OCI-LY7 (cell line): ENCODE measurements at regions not wholly inside any gene's neighbourhood (a gene's known extent, or its start where the extent isn't known, plus 50 kb on each side); places are given as distances from the start of the nearest gene placed in this dataset.
A peak's percentile ranks its signal among the peaks of the same experiment; 100 is the strongest.

Experiments
- BruUV-seq: library from RNA; stranded (reverse); fragments of 400-500 nt; replicated peaks from 2 replicates; lab custom pipeline; 2021; lab: Mats Ljungman, UMichigan
- CTCF ChIA-PET: fragments of 300-600 bp; sonication (Branson Sonifier 250); formaldehyde crosslinking; loops from one replicate; lab custom pipeline; 2022; ENCODE audit warnings: antibody characterized with exemption; ENCODE audit not compliant: unreplicated experiment; lab: Charles Lee
- POLR2A ChIA-PET: fragments of 300-600 bp; sonication (Branson Sonifier 250); formaldehyde crosslinking; loops from one replicate; lab custom pipeline; 2022; ENCODE audit warnings: antibody characterized with exemption; lab: Charles Lee
- DNase-seq: peaks from one replicate; pipeline ENCODE4 v3.0.0-alpha.2; 2015; ENCODE audit warnings: low spot score
- H2AFZ ChIP-seq: fragments of 200-600 bp; sonication (generic), shearing (Covaris generic); 2 replicates; pipeline ENCODE4 v1.6.1; 2014; ENCODE audit warnings: mild to moderate bottlenecking, antibody characterized with exemption, low read length, moderate library complexity
- H3K27ac ChIP-seq: fragments of 200-600 bp; sonication (generic); 2 replicates; pipeline ENCODE4 v1.5.1; 2014; ENCODE audit warnings: mixed run types, low read depth, mild to moderate bottlenecking, moderate library complexity, low read length, inconsistent platforms; ENCODE audit not compliant: poor library complexity, severe bottlenecking
- H3K36me3 ChIP-seq: fragments of 200-600 bp; sonication (generic); 2 replicates; pipeline ENCODE4 v1.6.1; 2014; ENCODE audit warnings: mild to moderate bottlenecking, antibody characterized with exemption, low read length, moderate library complexity, mixed read lengths; ENCODE audit not compliant: insufficient read depth
- H3K4me1 ChIP-seq: fragments of 200-600 bp; sonication (generic); 2 replicates; pipeline ENCODE4 v1.5.1; 2014; ENCODE audit warnings: mild to moderate bottlenecking, low read length; ENCODE audit not compliant: insufficient read depth, poor library complexity, severe bottlenecking
- H3K4me2 ChIP-seq: fragments of 200-600 bp; sonication (generic); 2 replicates; pipeline ENCODE4 v1.6.1; 2014; ENCODE audit warnings: mild to moderate bottlenecking, low read length
- H3K4me3 ChIP-seq: fragments of 200-600 bp; sonication (generic); 2 replicates; pipeline ENCODE4 v1.5.1; 2014; ENCODE audit warnings: mild to moderate bottlenecking, low read depth, low read length; ENCODE audit not compliant: poor library complexity, severe bottlenecking
- H3K79me2 ChIP-seq: fragments of 200-600 bp; sonication (generic); 2 replicates; pipeline ENCODE4 v1.6.1; 2016; ENCODE audit warnings: low read depth, mild to moderate bottlenecking, low read length, moderate library complexity, mixed read lengths; ENCODE audit not compliant: insufficient read depth
- H3K9me2 ChIP-seq: fragments of 200-600 bp; sonication (generic); 2 replicates; pipeline ENCODE4 v1.6.1; 2016; ENCODE audit warnings: mild to moderate bottlenecking, low read length, mixed read lengths; ENCODE audit not compliant: insufficient read depth
- H3K9me3 ChIP-seq: fragments of 200-600 bp; sonication (generic); 2 replicates; pipeline ENCODE4 v1.6.1; 2014; ENCODE audit warnings: mild to moderate bottlenecking, mixed run types, low read length, mixed read lengths
- H4K20me1 ChIP-seq: fragments of 200-600 bp; sonication (generic); 2 replicates; pipeline ENCODE4 v1.6.1; 2014; ENCODE audit warnings: mild to moderate bottlenecking, antibody characterized with exemption, low read length, moderate library complexity, mixed read lengths; ENCODE audit not compliant: insufficient read depth
- EZH2phosphoT487 ChIP-seq: fragments of 200-600 bp; sonication (generic); IDR thresholded peaks from 2 replicates; pipeline ENCODE4 v1.6.1; 2018; ENCODE audit warnings: low read depth, borderline replicate concordance, mild to moderate bottlenecking, mixed run types, antibody characterized with exemption, low read length, moderate library complexity, mixed read lengths
- intact Hi-C: fragments of 100-400 bp; cut with micrococcal nuclease; formaldehyde crosslinking; loops from one replicate; pipeline ENCODE4 v1.10.0; 2022; ENCODE audit not compliant: unreplicated experiment
- TF ChIP-seq, protein P1 (sequence below): fragments of 200-600 bp; sonication (generic); conservative IDR thresholded peaks from 2 replicates; pipeline ENCODE4 v1.5.1; 2014; ENCODE audit warnings: mild to moderate bottlenecking, antibody characterized with exemption, low read length, moderate library complexity, mixed read lengths

DNA sequence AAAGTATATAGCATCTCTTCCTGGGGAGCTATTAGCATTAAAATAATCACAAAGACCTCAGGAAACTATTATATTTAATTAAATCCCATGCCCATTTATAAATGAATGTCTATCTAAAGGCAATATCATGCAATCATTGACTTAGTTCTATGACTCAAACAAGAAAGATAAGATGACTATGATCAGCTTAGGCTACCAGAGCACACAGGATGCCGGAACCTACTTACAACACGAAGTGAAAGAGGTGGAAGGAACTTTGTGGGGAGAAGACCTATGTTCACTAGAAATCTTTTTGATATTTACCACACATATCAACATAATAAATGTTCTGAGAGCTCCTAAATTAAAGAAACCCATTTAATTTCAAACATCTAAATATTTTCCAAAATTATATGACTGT lies 344.2 kb upstream of the CYLC2 start:
- no peak overlapping the region for H3K4me3 ChIP-seq
- TF ChIP-seq EZH2phosphoT487 = no peak
- TF ChIP-seq, protein P1, sequence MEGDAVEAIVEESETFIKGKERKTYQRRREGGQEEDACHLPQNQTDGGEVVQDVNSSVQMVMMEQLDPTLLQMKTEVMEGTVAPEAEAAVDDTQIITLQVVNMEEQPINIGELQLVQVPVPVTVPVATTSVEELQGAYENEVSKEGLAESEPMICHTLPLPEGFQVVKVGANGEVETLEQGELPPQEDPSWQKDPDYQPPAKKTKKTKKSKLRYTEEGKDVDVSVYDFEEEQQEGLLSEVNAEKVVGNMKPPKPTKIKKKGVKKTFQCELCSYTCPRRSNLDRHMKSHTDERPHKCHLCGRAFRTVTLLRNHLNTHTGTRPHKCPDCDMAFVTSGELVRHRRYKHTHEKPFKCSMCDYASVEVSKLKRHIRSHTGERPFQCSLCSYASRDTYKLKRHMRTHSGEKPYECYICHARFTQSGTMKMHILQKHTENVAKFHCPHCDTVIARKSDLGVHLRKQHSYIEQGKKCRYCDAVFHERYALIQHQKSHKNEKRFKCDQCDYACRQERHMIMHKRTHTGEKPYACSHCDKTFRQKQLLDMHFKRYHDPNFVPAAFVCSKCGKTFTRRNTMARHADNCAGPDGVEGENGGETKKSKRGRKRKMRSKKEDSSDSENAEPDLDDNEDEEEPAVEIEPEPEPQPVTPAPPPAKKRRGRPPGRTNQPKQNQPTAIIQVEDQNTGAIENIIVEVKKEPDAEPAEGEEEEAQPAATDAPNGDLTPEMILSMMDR = no peak
- H2AFZ ChIP-seq = no peak overlapping the region
- H3K27ac ChIP-seq = no peak overlapping the region
- H3K9me3 ChIP-seq = no peaks in the 10 kb centered on the region
- H3K4me1 ChIP-seq = no peaks in the 10 kb centered on the region
- no peaks in the 10 kb centered on the region for H3K36me3 ChIP-seq
- DNase-seq = no peak
- no peaks in the 10 kb centered on the region for H4K20me1 ChIP-seq
- intact Hi-C loops = loop anchor here (10.0 kb wide), 1 partner anchor 46 kb away; no protein-coding TSS in a partner anchor
- no peak overlapping the region for H3K4me2 ChIP-seq
- BruUV-seq = no TSS peak
- ChIA-PET CTCF (no interaction called here), POLR2A (no interaction called here)
- H3K79me2 ChIP-seq = no peaks in the 10 kb centered on the region
- no peaks in the 10 kb centered on the region for H3K9me2 ChIP-seq

GRCh38 chr9:102642651-102643050 lies 352.5 kb upstream of the CYLC2 start:
- Histone ChIP-seq H3K9me3 (no peaks in the 10 kb centered on the region), H3K4me3 (no peak overlapping the region), H3K9me2 (no peaks in the 10 kb centered on the region), H3K79me2 (no peaks in the 10 kb centered on the region), H3K4me1 (no peaks in the 10 kb centered on the region), H3K27ac (no peak overlapping the region), H2AFZ (no peak overlapping the region), H4K20me1 (no peaks in the 10 kb centered on the region), H3K36me3 (no peaks in the 10 kb centered on the region), H3K4me2 (no peak overlapping the region)
- TF ChIP-seq, protein P1 = no peak
- no peak for TF ChIP-seq EZH2phosphoT487
- ChIA-PET POLR2A (no interaction called here), CTCF (no interaction called here)
- DNase-seq = no peak
- intact Hi-C loops = no loop called here
- no TSS peak for BruUV-seq

GRCh38 chr9:102631559-102631958 lies 363.6 kb upstream of the CYLC2 start:
- CTCF ChIA-PET = no interaction called here
- POLR2A ChIA-PET = interaction anchor here (0.6 to 0.7 kb wide), 2 partner anchors 262 to 1172 kb away, joined by 3 to 8 read pairs; no protein-coding TSS in a partner anchor
- intact Hi-C loops = no loop called here

More at GRCh38 chr9:102631559-102631958, 363.6 kb upstream of the CYLC2 start:
- Histone ChIP-seq H3K9me2 (no peaks in the 10 kb centered on the region), H3K79me2 (no peaks in the 10 kb centered on the region), H3K4me3 (no peak overlapping the region), H3K4me2 (no peak overlapping the region), H4K20me1 (no peaks in the 10 kb centered on the region), H3K4me1 (no peaks in the 10 kb centered on the region), H3K36me3 (no peaks in the 10 kb centered on the region), H3K27ac (no peak overlapping the region), H2AFZ (no peak overlapping the region), H3K9me3 (no peaks in the 10 kb centered on the region)
- no TSS peak for BruUV-seq
- TF ChIP-seq, protein P1 = peak; percentile 75
- TF ChIP-seq EZH2phosphoT487 = no peak
- DNase-seq = peak; percentile 18
